ENCODE measurements at regions not wholly inside any gene's neighbourhood (a gene's known extent, or its start where the extent isn't known, plus 50 kb on each side); places are given as distances from the start of the nearest gene placed in this dataset.

DNA sequence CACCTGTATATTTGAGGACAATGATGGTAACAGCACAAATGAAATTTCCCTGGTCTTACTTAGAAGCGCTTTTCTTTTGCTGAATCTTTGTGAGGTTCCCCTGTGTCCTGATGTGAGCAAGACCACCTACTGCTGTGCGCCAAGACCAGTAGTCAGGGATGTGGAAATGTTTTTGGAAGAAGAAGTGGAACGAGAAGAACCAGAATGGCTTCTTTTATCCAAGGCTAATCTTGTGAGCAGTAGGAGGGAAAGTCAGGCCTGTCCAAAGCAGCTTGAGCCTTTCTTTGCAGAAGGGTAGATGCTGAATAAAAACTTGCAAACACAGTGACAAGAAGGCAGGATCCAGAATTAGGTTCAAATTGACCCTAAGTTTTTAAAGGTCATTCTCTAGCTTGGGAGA, 223.0 kb downstream of the FAT3 start:
- TF ChIP-seq, protein P1, sequence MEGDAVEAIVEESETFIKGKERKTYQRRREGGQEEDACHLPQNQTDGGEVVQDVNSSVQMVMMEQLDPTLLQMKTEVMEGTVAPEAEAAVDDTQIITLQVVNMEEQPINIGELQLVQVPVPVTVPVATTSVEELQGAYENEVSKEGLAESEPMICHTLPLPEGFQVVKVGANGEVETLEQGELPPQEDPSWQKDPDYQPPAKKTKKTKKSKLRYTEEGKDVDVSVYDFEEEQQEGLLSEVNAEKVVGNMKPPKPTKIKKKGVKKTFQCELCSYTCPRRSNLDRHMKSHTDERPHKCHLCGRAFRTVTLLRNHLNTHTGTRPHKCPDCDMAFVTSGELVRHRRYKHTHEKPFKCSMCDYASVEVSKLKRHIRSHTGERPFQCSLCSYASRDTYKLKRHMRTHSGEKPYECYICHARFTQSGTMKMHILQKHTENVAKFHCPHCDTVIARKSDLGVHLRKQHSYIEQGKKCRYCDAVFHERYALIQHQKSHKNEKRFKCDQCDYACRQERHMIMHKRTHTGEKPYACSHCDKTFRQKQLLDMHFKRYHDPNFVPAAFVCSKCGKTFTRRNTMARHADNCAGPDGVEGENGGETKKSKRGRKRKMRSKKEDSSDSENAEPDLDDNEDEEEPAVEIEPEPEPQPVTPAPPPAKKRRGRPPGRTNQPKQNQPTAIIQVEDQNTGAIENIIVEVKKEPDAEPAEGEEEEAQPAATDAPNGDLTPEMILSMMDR (conservative IDR thresholded peaks at IDR 0.05; ENCODE audit: low read depth, low read length), result no peak
- DNase-seq (ENCODE audit: low read depth), result no peak
- H3K4me3 ChIP-seq (ENCODE audit: low read depth, low read length), result no peak overlapping the region

DNA sequence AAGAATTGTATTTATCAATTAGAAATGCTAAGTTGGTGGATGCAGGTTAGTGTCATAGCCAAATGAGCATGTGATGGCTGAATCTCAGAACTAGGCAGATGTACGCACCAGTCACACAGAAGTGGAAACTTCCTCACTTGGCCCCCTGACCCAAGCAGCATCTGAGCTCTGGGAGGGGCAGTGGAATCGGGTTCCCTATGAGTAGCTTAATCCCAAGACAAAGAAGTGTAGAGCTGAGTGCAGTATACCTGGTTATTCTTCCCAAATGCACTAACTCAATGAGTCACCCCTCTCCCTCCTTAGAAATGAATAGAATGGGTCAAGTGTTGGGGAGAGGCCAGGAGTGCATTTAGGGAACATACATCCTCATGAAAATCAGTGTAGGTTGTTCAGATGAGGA, 224.6 kb downstream of the FAT3 start:
- DNase-seq (ENCODE audit: low read depth), result no peak
- TF ChIP-seq, protein P1 (conservative IDR thresholded peaks at IDR 0.05; ENCODE audit: low read depth, low read length), result no peak
- no peak overlapping the region for H3K4me3 ChIP-seq (ENCODE audit: low read depth, low read length)

DNA sequence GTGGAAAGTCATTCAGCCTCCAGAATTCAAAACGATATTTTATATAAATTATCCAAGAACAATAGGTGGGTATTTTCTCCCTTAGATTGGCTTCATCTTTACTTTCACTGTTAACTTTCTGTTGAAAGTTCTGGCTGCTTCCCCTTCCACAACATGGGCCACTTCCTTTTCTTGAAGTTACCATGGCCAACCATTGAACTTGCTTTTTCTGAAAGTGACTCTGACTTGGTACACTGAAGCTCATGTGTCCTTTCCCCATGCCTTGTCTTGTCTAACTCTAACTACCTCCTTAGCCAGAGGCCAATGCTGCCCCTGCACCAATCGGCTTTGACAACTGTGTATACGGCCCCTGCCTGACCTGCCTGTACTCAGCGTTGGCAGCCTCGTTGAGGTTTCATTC, 225.2 kb downstream of the FAT3 start:
- DNase-seq (ENCODE audit: low read depth), result no peak
- H3K4me3 ChIP-seq (ENCODE audit: low read depth, low read length), result no peak overlapping the region
- TF ChIP-seq, protein P1 (conservative IDR thresholded peaks at IDR 0.05; ENCODE audit: low read depth, low read length), result no peak

DNA sequence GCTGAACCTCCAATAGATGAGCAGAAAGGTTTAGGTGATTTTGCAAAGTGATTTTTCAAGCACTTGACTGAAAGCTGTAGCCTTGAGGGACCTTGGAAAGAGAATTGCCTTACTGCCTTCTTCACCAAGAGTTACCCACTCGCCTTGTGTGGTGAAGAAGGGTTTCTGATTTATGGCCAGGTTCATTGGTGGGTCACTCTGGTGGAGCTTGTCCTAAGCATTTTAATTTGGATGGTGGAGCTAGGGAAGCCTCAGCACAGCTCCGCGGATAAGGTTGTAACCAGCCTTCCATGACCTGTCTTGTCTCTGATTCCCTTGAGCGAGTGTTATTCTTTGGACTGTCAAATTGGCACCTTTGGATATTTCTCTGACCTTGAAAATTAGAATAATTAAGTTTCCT, 226.4 kb downstream of the FAT3 start:
- TF ChIP-seq, protein P1 (conservative IDR thresholded peaks at IDR 0.05; ENCODE audit: low read depth, low read length), result no peak
- no peak for DNase-seq (ENCODE audit: low read depth)
- no peak overlapping the region for H3K4me3 ChIP-seq (ENCODE audit: low read depth, low read length)

DNA sequence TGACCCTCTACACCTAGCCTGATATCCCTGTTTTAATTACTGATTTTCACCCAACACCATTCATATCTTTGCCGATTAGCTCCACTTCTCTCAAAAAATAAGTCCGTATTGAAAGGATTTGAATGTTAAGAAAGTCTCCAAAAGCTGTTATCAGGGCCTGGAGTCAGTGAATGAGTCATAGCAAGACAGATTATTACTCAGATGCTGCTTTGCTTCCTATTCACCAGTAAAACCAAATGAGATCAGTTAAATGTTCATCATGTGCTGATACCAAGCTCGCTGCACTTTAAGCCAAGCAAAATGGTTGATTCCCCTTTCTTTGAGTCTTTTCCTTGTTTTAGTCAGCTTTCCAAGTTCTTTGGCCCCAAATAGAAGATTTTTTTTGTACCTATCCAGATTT, 228.4 kb downstream of the FAT3 start:
- DNase-seq (ENCODE audit: low read depth), result peak; percentile 53
- no peak overlapping the region for H3K4me3 ChIP-seq (ENCODE audit: low read depth, low read length)

DNA sequence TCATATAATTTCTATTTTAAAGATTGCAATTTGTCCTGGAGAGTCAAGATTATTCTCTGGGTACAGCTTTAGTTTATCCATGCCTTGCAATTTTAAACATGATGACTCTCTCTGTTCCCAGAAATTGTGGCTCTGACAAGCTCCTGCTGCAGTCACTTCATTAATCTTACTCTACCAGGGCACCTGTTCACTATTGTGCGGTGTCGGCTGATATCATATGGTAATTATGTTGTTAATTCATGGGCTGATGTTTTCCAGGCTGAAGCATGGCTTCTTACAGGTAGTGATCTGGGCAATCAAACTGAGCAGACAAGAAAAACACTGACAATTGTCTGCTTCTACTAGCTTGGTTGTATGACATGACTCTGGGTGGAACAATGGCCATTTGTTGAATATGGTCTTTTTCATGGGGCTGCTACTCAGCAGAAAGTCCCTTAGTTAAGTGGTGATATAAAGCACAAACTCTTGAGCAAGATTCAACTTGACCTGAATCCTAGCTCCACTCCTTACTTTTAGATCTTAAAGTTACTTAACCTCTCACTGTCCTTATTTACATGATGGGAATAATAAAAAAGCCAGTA, 230.7 kb downstream of the FAT3 start:
- no peak for DNase-seq (ENCODE audit: low read depth)
- TF ChIP-seq, protein P1 (conservative IDR thresholded peaks at IDR 0.05; ENCODE audit: low read depth, low read length), result no peak
- no peak overlapping the region for H3K4me3 ChIP-seq (ENCODE audit: low read depth, low read length)

More for the DNA sequence above, 228.4 kb downstream of the FAT3 start:
- TF ChIP-seq, protein P1 (conservative IDR thresholded peaks at IDR 0.05; ENCODE audit: low read depth, low read length), result no peak

DNA sequence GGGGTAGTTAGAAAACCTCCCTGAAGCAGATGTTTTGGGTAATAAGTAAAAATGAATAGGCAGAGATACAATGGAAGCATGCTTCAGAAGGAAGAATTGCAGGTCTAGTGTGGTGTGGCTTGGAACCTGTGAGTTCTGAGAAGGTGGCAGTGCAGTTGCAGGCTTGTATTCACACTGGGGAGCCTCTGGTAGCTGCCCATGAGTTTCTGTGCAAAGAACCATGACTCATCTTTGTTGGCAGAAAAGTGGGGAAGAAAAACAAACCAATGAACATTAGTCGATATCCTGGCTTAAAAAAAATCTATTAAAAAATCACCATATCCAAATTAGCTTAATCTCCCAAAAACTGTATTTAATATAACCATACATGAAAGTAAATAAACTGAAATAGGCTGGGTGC, 232.6 kb downstream of the FAT3 start:
- TF ChIP-seq, protein P1 (conservative IDR thresholded peaks at IDR 0.05; ENCODE audit: low read depth, low read length), result no peak
- no peak overlapping the region for H3K4me3 ChIP-seq (ENCODE audit: low read depth, low read length)

More for the DNA sequence above, 232.6 kb downstream of the FAT3 start:
- DNase-seq (ENCODE audit: low read depth), result peak; percentile 4

Measured in choroid plexus epithelial cell (primary cell).